ENCODE measurements at regions not wholly inside any gene's neighbourhood (a gene's known extent, or its start where the extent isn't known, plus 50 kb on each side); places are given as distances from the start of the nearest gene placed in this dataset.

DNA sequence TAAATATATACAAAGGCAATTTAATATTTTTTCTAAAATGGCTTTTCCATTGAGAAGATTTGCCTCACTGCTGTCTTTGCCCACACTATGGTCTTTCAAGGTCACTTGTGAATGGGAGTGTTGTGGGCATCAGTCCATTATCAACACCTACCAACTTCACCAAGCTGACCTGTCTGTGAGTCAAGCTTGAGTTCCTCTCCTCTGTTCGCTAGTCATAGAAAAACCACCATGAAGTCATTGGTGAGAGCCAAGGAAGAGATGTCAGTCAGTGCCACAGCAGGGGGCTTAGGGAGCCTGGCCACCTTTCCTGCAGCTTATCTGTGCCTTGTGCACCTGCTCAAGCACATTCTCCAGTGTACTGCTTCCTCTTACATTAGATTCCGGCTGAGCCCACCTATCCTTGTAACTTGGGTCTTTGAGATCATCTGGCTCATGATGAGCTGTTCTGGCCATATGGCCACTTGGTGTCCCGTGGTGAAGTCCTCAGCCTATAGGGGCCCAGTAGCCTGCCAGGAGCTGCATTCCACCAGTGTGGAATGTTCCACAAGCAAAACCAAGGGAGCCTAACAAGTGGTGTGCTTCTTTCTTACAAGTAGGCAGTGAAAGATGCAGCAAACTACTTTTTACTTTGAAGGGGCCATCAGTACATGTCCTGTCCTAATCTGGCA is 80.8 kb upstream of the C12orf71 start:
- TF ChIP-seq, protein P1, sequence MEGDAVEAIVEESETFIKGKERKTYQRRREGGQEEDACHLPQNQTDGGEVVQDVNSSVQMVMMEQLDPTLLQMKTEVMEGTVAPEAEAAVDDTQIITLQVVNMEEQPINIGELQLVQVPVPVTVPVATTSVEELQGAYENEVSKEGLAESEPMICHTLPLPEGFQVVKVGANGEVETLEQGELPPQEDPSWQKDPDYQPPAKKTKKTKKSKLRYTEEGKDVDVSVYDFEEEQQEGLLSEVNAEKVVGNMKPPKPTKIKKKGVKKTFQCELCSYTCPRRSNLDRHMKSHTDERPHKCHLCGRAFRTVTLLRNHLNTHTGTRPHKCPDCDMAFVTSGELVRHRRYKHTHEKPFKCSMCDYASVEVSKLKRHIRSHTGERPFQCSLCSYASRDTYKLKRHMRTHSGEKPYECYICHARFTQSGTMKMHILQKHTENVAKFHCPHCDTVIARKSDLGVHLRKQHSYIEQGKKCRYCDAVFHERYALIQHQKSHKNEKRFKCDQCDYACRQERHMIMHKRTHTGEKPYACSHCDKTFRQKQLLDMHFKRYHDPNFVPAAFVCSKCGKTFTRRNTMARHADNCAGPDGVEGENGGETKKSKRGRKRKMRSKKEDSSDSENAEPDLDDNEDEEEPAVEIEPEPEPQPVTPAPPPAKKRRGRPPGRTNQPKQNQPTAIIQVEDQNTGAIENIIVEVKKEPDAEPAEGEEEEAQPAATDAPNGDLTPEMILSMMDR (IDR thresholded peaks at IDR 0.05; ENCODE audit: borderline replicate concordance, extremely low read depth, low read length, poor library complexity, severe bottlenecking), result no peak
- no peak for TF ChIP-seq EZH2 (IDR thresholded peaks at IDR 0.05; ENCODE audit: borderline replicate concordance, low read depth, low read length, severe bottlenecking)

Data from DND-41 (cell line).